H1 (cell line): ENCODE measurements at regions not wholly inside any gene's neighbourhood (a gene's known extent, or its start where the extent isn't known, plus 50 kb on each side); places are given as distances from the start of the nearest gene placed in this dataset.
"Not testable (repeated sequence)": the region's sequence is repeated elsewhere in the genome, so short reads cannot be mapped to it uniquely, and the experiment has no call there.

Experiments
- CTCF ChIA-PET: fragments of 300-600 bp; sonication (Branson Sonifier 250); formaldehyde crosslinking; loops from one replicate; lab custom pipeline; 2021; ENCODE audit not compliant: partially characterized antibody; lab: Charles Lee
- POLR2A ChIA-PET: fragments of 300-600 bp; sonication (Branson Sonifier 250); formaldehyde crosslinking; loops from one replicate; lab custom pipeline; 2021; ENCODE audit warnings: inconsistent platforms; ENCODE audit not compliant: partially characterized antibody; lab: Charles Lee
- DNase-seq, 2 experiments: peaks; one replicate each; pipeline versions ENCODE4 v3.0.0 to v3.0.0-alpha.2; 2010 to 2022; ENCODE audit warnings: low spot score in 2 of 2, low read depth in 1 of 2, mixed read lengths in 1 of 2
- FAIRE-seq: peaks from 2 replicates; lab custom pipeline; 2011; peaks lifted over from hg19 to GRCh38; lab: Jason Lieb, UNC
- H2AFZ ChIP-seq: 2 replicates; pipeline ENCODE4 v1.8.1; 2012; ENCODE audit warnings: low read length, inconsistent platforms
- H2AK5ac ChIP-seq: 2 replicates; pipeline ENCODE4 v1.6.1; 2013; ENCODE audit warnings: low read depth, low read length
- H2BK120ac ChIP-seq: replicated peaks from 2 replicates; pipeline ENCODE3; 2013; ENCODE audit warnings: low read depth, low read length, inconsistent platforms
- H2BK12ac ChIP-seq: 2 replicates; pipeline ENCODE4 v1.6.1; 2013; ENCODE audit warnings: low read depth, low read length
- H2BK15ac ChIP-seq: 2 replicates; pipeline ENCODE4 v1.6.1; 2013; ENCODE audit warnings: low read length
- H2BK20ac ChIP-seq: 2 replicates; pipeline ENCODE4 v1.6.1; 2013; ENCODE audit warnings: low read length
- H2BK5ac ChIP-seq: 2 replicates; pipeline ENCODE4 v1.6.1; 2013; ENCODE audit warnings: low read depth, low read length
- H3K14ac ChIP-seq: 2 replicates; pipeline ENCODE4 v1.6.1; 2013; ENCODE audit warnings: inconsistent platforms; ENCODE audit not compliant: insufficient read length
- H3K18ac ChIP-seq: 2 replicates; pipeline ENCODE4 v1.6.1; 2013; ENCODE audit warnings: low read length; ENCODE audit errors: extremely low read depth
- H3K23ac ChIP-seq: 2 replicates; pipeline ENCODE4 v1.6.1; 2013; ENCODE audit warnings: inconsistent platforms; ENCODE audit not compliant: insufficient read length
- H3K23me2 ChIP-seq: 2 replicates; pipeline ENCODE4 v1.6.1; 2013; ENCODE audit warnings: low read depth, low read length
- H3K27ac ChIP-seq: 2 replicates; pipeline ENCODE4 v1.6.1; 2011; ENCODE audit warnings: low read depth, low read length, inconsistent platforms
- H3K27me3 ChIP-seq, 4 experiments: replicated peaks in 1 of 4; 1 replicate in 1 of 4; 2 replicates in 3 of 4; pipeline versions ENCODE4 v1.6.1 to v1.8.1; 2011 to 2013; ENCODE audit warnings: low read length in 3 of 4, mild to moderate bottlenecking in 3 of 4, inconsistent platforms in 2 of 4, mixed read lengths in 2 of 4, moderate library complexity in 1 of 4; ENCODE audit not compliant: control insufficient read depth in 3 of 4, insufficient read depth in 3 of 4; ENCODE audit errors: extremely low read depth in 1 of 4
- H3K36me3 ChIP-seq, 4 experiments: 2 replicates each; pipeline versions ENCODE4 v1.6.1 to v1.8.1; 2011 to 2013; ENCODE audit warnings: mild to moderate bottlenecking in 4 of 4, low read length in 3 of 4, moderate library complexity in 2 of 4, control low read depth in 1 of 4, inconsistent platforms in 1 of 4; ENCODE audit not compliant: insufficient read depth in 4 of 4, control insufficient read depth in 2 of 4
- H3K4ac ChIP-seq: replicated peaks from 2 replicates; pipeline ENCODE3; 2013; ENCODE audit warnings: low read length, low read depth, mixed read lengths, inconsistent platforms; ENCODE audit not compliant: insufficient read length
- H3K4me1 ChIP-seq, 4 experiments: replicated peaks in 1 of 4; 1 replicate in 1 of 4; 2 replicates in 3 of 4; pipeline versions ENCODE4 v1.6.1 to v1.8.1; 2011 to 2013; ENCODE audit warnings: low read length in 3 of 4, inconsistent platforms in 2 of 4, mixed read lengths in 1 of 4; ENCODE audit not compliant: insufficient read depth in 4 of 4, control insufficient read depth in 3 of 4
- H3K4me2 ChIP-seq, 2 experiments: 2 replicates each; pipeline versions ENCODE4 v1.6.1 to v1.8.1; 2011 to 2013; ENCODE audit warnings: low read depth in 2 of 2, low read length in 2 of 2, control low read depth in 1 of 2, inconsistent platforms in 1 of 2, mild to moderate bottlenecking in 1 of 2; ENCODE audit not compliant: insufficient read depth in 1 of 2
- H3K4me3 ChIP-seq, 4 experiments: fragments of 200-600, 300-600 bp in 1 of 4; sonication (generic), shearing (Covaris generic), sonication (Bioruptor Twin) in 1 of 4; 2 replicates each; pipeline versions ENCODE4 v1.5.1 to v1.8.1; 2011 to 2016; ENCODE audit warnings: low read length in 4 of 4, low read depth in 3 of 4, control low read depth in 2 of 4, inconsistent platforms in 2 of 4, mild to moderate bottlenecking in 2 of 4, mixed read lengths in 1 of 4, moderate library complexity in 1 of 4; ENCODE audit not compliant: insufficient read depth in 2 of 4; ENCODE audit errors: extremely low read depth in 1 of 4
- H3K56ac ChIP-seq: replicated peaks from 2 replicates; pipeline ENCODE3; 2013; ENCODE audit warnings: low read depth, mild to moderate bottlenecking, mixed read lengths, low read length, inconsistent platforms; ENCODE audit not compliant: insufficient read length
- H3K79me1 ChIP-seq: 2 replicates; pipeline ENCODE4 v1.6.1; 2013; ENCODE audit warnings: low read depth, low read length, control low read depth
- H3K79me2 ChIP-seq, 2 experiments: 2 replicates each; pipeline versions ENCODE4 v1.6.1 to v1.8.1; 2012 to 2013; ENCODE audit warnings: low read length in 2 of 2, mild to moderate bottlenecking in 2 of 2, inconsistent platforms in 1 of 2; ENCODE audit not compliant: insufficient read depth in 2 of 2, control insufficient read depth in 1 of 2
- H3K9ac ChIP-seq, 4 experiments: replicated peaks in 1 of 4; 1 replicate in 1 of 4; 2 replicates in 3 of 4; pipeline versions ENCODE4 v1.6.1 to v1.8.1; 2011 to 2013; ENCODE audit warnings: low read depth in 3 of 4, low read length in 3 of 4, control low read depth in 2 of 4, mild to moderate bottlenecking in 2 of 4, moderate library complexity in 2 of 4, inconsistent platforms in 1 of 4; ENCODE audit errors: extremely low read depth in 1 of 4
- H3K9me3 ChIP-seq, 2 experiments: 2 replicates each; pipeline versions ENCODE4 v1.6.1 to v1.8.1; 2012 to 2013; ENCODE audit warnings: mild to moderate bottlenecking in 2 of 2, moderate library complexity in 2 of 2, control low read depth in 1 of 2, inconsistent platforms in 1 of 2, low read depth in 1 of 2, low read length in 1 of 2, mixed read lengths in 1 of 2; ENCODE audit not compliant: insufficient read depth in 2 of 2
- H4K20me1 ChIP-seq, 2 experiments: replicated peaks in 1 of 2; 2 replicates each; pipeline versions ENCODE3 to v1.8.1; 2011 to 2013; ENCODE audit warnings: inconsistent platforms in 2 of 2, low read length in 2 of 2, mild to moderate bottlenecking in 1 of 2; ENCODE audit not compliant: insufficient read depth in 2 of 2, control insufficient read depth in 1 of 2
- H4K5ac ChIP-seq: 2 replicates; pipeline ENCODE4 v1.6.1; 2013; ENCODE audit warnings: low read length, low read depth, mixed read lengths, inconsistent platforms; ENCODE audit not compliant: insufficient read length
- H4K8ac ChIP-seq: 2 replicates; pipeline ENCODE4 v1.8.0; 2013; ENCODE audit warnings: mild to moderate bottlenecking, moderate library complexity, low read length, inconsistent platforms; ENCODE audit not compliant: insufficient read depth; ENCODE audit errors: extremely low read depth
- H4K91ac ChIP-seq: replicated peaks from 2 replicates; pipeline ENCODE3; 2013; ENCODE audit warnings: low read length, mixed read lengths, inconsistent platforms; ENCODE audit not compliant: insufficient read length
- WGBS, 2 experiments: shearing (Covaris generic) in 1 of 2; methylation state at CpG; one replicate each; pipeline versions ENCODE4 v1.1.6 to v1.1.7; 2013 to 2015; ENCODE audit warnings: low lambda C conversion rate in 2 of 2, mixed read lengths in 2 of 2, inconsistent platforms in 1 of 2, low coverage in 1 of 2, missing lambda C conversion rate in 1 of 2; ENCODE audit not compliant: insufficient replicate concordance in 2 of 2, insufficient coverage in 1 of 2, insufficient read length in 1 of 2; ENCODE audit errors: extremely low coverage in 1 of 2, missing lambda C conversion rate in 1 of 2; 5-methylcytosine and 5-hydroxymethylcytosine counted together

- H4K20me1 ChIP-seq, H2AFZ ChIP-seq, H4K5ac ChIP-seq, H4K91ac ChIP-seq, H3K4me2 ChIP-seq, H3K14ac ChIP-seq, H2BK15ac ChIP-seq, H3K4me3 ChIP-seq, H4K8ac ChIP-seq, H2BK20ac ChIP-seq, H3K27me3 ChIP-seq, CTCF ChIA-PET, H3K79me2 ChIP-seq, H3K23me2 ChIP-seq, H3K36me3 ChIP-seq, H2BK120ac ChIP-seq, DNase-seq, FAIRE-seq, H3K27ac ChIP-seq, H3K79me1 ChIP-seq, H3K4ac ChIP-seq, H3K23ac ChIP-seq, H2BK5ac ChIP-seq, H2BK12ac ChIP-seq, H3K18ac ChIP-seq, H3K9ac ChIP-seq, H3K4me1 ChIP-seq, H2AK5ac ChIP-seq, POLR2A ChIA-PET, H3K9me3 ChIP-seq, H3K56ac ChIP-seq: not testable (repeated sequence)
- 74% methylated on average over 5 of the region's 5 CpGs; no CpG with 5 or more reads in 1 of the 2 experiments for WGBS, 2 experiments
Measured at GRCh38 chr9:85295244-85295643, 446.5 kb downstream of the AGTPBP1 start.
